Keratinocyte (primary cell): ENCODE measurements at regions not wholly inside any gene's neighbourhood (a gene's known extent, or its start where the extent isn't known, plus 50 kb on each side); places are given as distances from the start of the nearest gene placed in this dataset.
"Not testable (repeated sequence)": the region's sequence is repeated elsewhere in the genome, so short reads cannot be mapped to it uniquely, and the experiment has no call there.

Experiments
- EZH2 ChIP-seq: IDR thresholded peaks from one replicate; pipeline ENCODE4 v1.6.1; 2012; ENCODE audit warnings: inconsistent platforms, mild to moderate bottlenecking, low read length, moderate library complexity
- TF ChIP-seq, protein P1 (sequence below), 3 experiments: IDR thresholded peaks in 1 of 3; conservative IDR thresholded peaks in 1 of 3; optimal IDR thresholded peaks in 1 of 3; 2 replicates in 2 of 3; 3 replicates in 1 of 3; pipeline versions ENCODE3 to v1.5.1; 2011; ENCODE audit warnings: low read length in 3 of 3, mild to moderate bottlenecking in 3 of 3, moderate library complexity in 2 of 3, control low read depth in 1 of 3, inconsistent platforms in 1 of 3; ENCODE audit not compliant: insufficient read depth in 2 of 3; ENCODE audit errors: extremely low read depth in 1 of 3

DNA sequence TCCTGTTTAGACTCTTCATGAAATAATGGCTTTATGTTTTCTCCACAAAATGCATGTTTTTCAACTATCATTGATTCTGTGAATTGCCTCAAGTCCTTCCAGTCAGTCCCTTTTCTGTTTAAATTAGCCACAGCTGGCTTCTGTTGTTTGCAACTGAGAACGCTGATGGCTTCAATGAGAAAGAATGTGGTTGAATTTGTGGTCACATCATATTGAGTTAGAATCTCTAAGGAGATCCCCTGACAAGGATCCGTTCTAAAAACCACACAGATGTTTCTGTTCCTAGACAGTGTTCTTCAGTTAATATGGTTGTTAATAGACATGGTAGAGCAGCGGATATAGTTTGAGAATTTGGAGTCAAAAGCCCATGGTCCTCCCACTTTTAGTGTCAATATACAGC is 323.6 kb upstream of the NOTCH2NLA start:
- TF ChIP-seq, protein P1, sequence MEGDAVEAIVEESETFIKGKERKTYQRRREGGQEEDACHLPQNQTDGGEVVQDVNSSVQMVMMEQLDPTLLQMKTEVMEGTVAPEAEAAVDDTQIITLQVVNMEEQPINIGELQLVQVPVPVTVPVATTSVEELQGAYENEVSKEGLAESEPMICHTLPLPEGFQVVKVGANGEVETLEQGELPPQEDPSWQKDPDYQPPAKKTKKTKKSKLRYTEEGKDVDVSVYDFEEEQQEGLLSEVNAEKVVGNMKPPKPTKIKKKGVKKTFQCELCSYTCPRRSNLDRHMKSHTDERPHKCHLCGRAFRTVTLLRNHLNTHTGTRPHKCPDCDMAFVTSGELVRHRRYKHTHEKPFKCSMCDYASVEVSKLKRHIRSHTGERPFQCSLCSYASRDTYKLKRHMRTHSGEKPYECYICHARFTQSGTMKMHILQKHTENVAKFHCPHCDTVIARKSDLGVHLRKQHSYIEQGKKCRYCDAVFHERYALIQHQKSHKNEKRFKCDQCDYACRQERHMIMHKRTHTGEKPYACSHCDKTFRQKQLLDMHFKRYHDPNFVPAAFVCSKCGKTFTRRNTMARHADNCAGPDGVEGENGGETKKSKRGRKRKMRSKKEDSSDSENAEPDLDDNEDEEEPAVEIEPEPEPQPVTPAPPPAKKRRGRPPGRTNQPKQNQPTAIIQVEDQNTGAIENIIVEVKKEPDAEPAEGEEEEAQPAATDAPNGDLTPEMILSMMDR (optimal IDR thresholded peaks at IDR 0.05 in 1 of 3, IDR thresholded peaks at IDR 0.05 in 1 of 3, conservative IDR thresholded peaks at IDR 0.05 in 1 of 3; ENCODE audit: extremely low read depth in 1 of 3, insufficient read depth in 2 of 3, low read length in 3 of 3), result not testable (repeated sequence)
- not testable (repeated sequence) for TF ChIP-seq EZH2
